ENCODE measurements at regions not wholly inside any gene's neighbourhood (a gene's known extent, or its start where the extent isn't known, plus 50 kb on each side); places are given as distances from the start of the nearest gene placed in this dataset.

DNA sequence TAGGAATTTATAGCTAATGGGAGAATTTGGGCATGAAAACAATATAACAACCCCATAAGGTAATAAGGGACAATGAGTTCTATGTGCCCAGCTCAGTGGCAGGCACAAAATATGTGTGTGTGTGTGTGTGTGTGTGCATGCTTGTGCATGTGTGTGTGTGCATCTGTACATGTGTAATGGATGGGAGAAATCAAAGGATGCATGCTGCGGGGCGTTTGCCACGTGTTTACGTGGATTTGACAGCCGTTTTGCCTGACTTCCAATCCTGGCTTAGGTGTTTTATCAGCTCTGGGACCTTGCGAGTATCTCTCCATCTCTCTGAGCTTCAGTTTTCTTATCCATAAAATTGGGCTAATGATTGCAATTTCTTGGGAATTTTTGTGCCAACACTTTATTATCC lies 108.4 kb downstream of the IRX5 start:
- Histone ChIP-seq H3K79me2 (ENCODE audit: low read length) (no peaks in the 10 kb centered on the region), H3K4me3 (ENCODE audit: low read length) (no peak overlapping the region), H3K9me2 (replicated peaks; ENCODE audit: low read length) (no peaks in the 10 kb centered on the region), H2AFZ (ENCODE audit: low read length) (no peak overlapping the region), H3K27me3 (ENCODE audit: low read length) (no peaks in the 10 kb centered on the region), H3K27ac (ENCODE audit: low read length) (no peak overlapping the region), H3F3A (ENCODE audit: low read length, unreplicated experiment) (no peaks in the 10 kb centered on the region), H3K36me3 (ENCODE audit: low read depth, low read length) (no peaks in the 10 kb centered on the region), H3K9me3 (ENCODE audit: low read length) (no peaks in the 10 kb centered on the region), H3K9ac (ENCODE audit: low read length) (no peak overlapping the region), H3K4me2 (ENCODE audit: low read length) (no peak overlapping the region), H4K20me1 (ENCODE audit: low read length) (no peaks in the 10 kb centered on the region), H3K4me1 (ENCODE audit: insufficient read depth, low read length) (no peaks in the 10 kb centered on the region)
- ChIA-PET CTCF (no interaction called here), POLR2A (ENCODE audit: unreplicated experiment) (no interaction called here)
- ATAC-seq (no peak), DNase-seq (no peak)
- no peak for TF ChIP-seq EZH2phosphoT487 (IDR thresholded peaks at IDR 0.05; ENCODE audit: borderline replicate concordance, low read length)
- TF ChIP-seq, protein P1, sequence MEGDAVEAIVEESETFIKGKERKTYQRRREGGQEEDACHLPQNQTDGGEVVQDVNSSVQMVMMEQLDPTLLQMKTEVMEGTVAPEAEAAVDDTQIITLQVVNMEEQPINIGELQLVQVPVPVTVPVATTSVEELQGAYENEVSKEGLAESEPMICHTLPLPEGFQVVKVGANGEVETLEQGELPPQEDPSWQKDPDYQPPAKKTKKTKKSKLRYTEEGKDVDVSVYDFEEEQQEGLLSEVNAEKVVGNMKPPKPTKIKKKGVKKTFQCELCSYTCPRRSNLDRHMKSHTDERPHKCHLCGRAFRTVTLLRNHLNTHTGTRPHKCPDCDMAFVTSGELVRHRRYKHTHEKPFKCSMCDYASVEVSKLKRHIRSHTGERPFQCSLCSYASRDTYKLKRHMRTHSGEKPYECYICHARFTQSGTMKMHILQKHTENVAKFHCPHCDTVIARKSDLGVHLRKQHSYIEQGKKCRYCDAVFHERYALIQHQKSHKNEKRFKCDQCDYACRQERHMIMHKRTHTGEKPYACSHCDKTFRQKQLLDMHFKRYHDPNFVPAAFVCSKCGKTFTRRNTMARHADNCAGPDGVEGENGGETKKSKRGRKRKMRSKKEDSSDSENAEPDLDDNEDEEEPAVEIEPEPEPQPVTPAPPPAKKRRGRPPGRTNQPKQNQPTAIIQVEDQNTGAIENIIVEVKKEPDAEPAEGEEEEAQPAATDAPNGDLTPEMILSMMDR (conservative IDR thresholded peaks at IDR 0.05; ENCODE audit: low read depth, low read length): no peak
- no peak for TF ChIP-seq EZH2 (IDR thresholded peaks at IDR 0.05; ENCODE audit: low read length, unreplicated experiment)
- intact Hi-C loops (cut with micrococcal nuclease): no loop called here
- no TSS peak for BruUV-seq (replicated peaks)

DNA sequence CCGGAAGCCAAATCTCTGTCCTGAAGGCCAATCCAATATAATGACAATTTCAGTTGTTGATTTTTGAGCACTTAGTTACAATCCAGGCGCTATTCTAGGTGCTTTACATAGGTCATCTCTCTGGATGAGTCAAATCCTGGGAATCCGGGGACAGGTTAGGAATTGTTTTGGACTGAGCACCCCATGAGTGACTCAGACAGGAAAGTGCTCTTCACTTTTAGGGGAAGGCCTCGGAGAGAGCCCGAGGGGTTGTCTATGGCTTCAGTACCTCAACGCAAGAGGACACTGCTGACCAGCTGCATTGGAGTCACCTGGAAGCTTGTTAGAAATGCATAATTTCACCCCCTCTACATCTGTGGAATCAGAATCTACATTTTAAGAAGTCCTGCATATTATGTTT lies 108.8 kb downstream of the IRX5 start:
- ChIA-PET CTCF (no interaction called here), POLR2A (ENCODE audit: unreplicated experiment) (no interaction called here)
- H3K9ac ChIP-seq (ENCODE audit: low read length): no peak overlapping the region
- H3K4me3 ChIP-seq (ENCODE audit: low read length): no peak overlapping the region
- no peaks in the 10 kb centered on the region for H3K36me3 ChIP-seq (ENCODE audit: low read depth, low read length)
- ATAC-seq (no peak), DNase-seq (no peak)
- H3K79me2 ChIP-seq (ENCODE audit: low read length): no peaks in the 10 kb centered on the region
- H3K4me2 ChIP-seq (ENCODE audit: low read length): no peak overlapping the region
- TF ChIP-seq EZH2 (IDR thresholded peaks at IDR 0.05; ENCODE audit: low read length, unreplicated experiment): no peak
- TF ChIP-seq, protein P1 (conservative IDR thresholded peaks at IDR 0.05; ENCODE audit: low read depth, low read length): no peak
- no peak for TF ChIP-seq EZH2phosphoT487 (IDR thresholded peaks at IDR 0.05; ENCODE audit: borderline replicate concordance, low read length)
- no peaks in the 10 kb centered on the region for H3F3A ChIP-seq (ENCODE audit: low read length, unreplicated experiment)
- H3K27ac ChIP-seq (ENCODE audit: low read length): no peak overlapping the region
- H4K20me1 ChIP-seq (ENCODE audit: low read length): no peaks in the 10 kb centered on the region
- H2AFZ ChIP-seq (ENCODE audit: low read length): no peak overlapping the region
- intact Hi-C loops (cut with micrococcal nuclease): no loop called here
- H3K9me2 ChIP-seq (replicated peaks; ENCODE audit: low read length): no peaks in the 10 kb centered on the region
- H3K27me3 ChIP-seq (ENCODE audit: low read length): no peaks in the 10 kb centered on the region
- no TSS peak for BruUV-seq (replicated peaks)
- H3K9me3 ChIP-seq (ENCODE audit: low read length): no peaks in the 10 kb centered on the region
- H3K4me1 ChIP-seq (ENCODE audit: insufficient read depth, low read length): no peaks in the 10 kb centered on the region

DNA sequence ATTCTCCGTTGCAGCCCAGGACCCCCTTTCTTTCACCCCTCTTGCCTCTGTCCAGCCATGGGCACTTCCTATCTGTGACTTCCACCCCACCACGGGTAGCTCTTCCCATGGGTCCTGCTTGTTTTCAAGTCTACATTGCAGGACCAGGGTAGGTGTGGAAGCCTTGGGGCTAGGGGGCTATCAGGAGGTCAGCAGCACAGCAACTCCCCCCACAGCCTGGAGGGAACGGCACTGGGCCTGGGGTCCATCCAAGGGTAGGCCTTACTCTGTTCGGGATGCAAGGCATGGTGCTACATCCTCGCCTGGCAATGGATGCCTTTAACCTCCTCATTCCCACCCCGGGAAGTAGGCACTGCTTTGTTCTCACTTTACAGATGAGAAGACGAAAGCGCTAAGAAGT lies 109.3 kb downstream of the IRX5 start:
- no peaks in the 10 kb centered on the region for H3K4me1 ChIP-seq (ENCODE audit: insufficient read depth, low read length)
- H3K4me3 ChIP-seq (ENCODE audit: low read length): no peak overlapping the region
- no peaks in the 10 kb centered on the region for H3K79me2 ChIP-seq (ENCODE audit: low read length)
- no peaks in the 10 kb centered on the region for H3K36me3 ChIP-seq (ENCODE audit: low read depth, low read length)
- no peaks in the 10 kb centered on the region for H3K27me3 ChIP-seq (ENCODE audit: low read length)
- intact Hi-C loops (cut with micrococcal nuclease): no loop called here
- H3K27ac ChIP-seq (ENCODE audit: low read length): no peak overlapping the region
- ATAC-seq (no peak), DNase-seq (no peak)
- H3F3A ChIP-seq (ENCODE audit: low read length, unreplicated experiment): no peaks in the 10 kb centered on the region
- CTCF ChIA-PET: no interaction called here
- BruUV-seq (replicated peaks): no TSS peak
- H4K20me1 ChIP-seq (ENCODE audit: low read length): no peaks in the 10 kb centered on the region
- POLR2A ChIA-PET (ENCODE audit: unreplicated experiment): no interaction called here
- TF ChIP-seq EZH2 (IDR thresholded peaks at IDR 0.05; ENCODE audit: low read length, unreplicated experiment): no peak
- TF ChIP-seq, protein P1 (conservative IDR thresholded peaks at IDR 0.05; ENCODE audit: low read depth, low read length): no peak
- TF ChIP-seq EZH2phosphoT487 (IDR thresholded peaks at IDR 0.05; ENCODE audit: borderline replicate concordance, low read length): no peak
- H3K4me2 ChIP-seq (ENCODE audit: low read length): no peak overlapping the region
- H3K9me3 ChIP-seq (ENCODE audit: low read length): no peaks in the 10 kb centered on the region
- no peak overlapping the region for H2AFZ ChIP-seq (ENCODE audit: low read length)
- H3K9ac ChIP-seq (ENCODE audit: low read length): no peak overlapping the region
- no peaks in the 10 kb centered on the region for H3K9me2 ChIP-seq (replicated peaks; ENCODE audit: low read length)
